Dendritic cell treated with granulocyte-macrophage colony-stimulating factor and Interleukin-4, amounts not matched to agents 40 ng/mL and 50 ng/mL, for 4 days (primary cell): ENCODE measurements at regions not wholly inside any gene's neighbourhood (a gene's known extent, or its start where the extent isn't known, plus 50 kb on each side); places are given as distances from the start of the nearest gene placed in this dataset.

Experiments used
- H3K27ac Mint-ChIP-seq: one replicate; pipeline ENCODE4 v1.8.0; 2022; ENCODE audit warnings: mild to moderate bottlenecking, mixed read lengths
- H3K27me3 Mint-ChIP-seq: one replicate; pipeline ENCODE4 v1.8.0; 2022; ENCODE audit warnings: mild to moderate bottlenecking, mixed read lengths
- H3K36me3 Mint-ChIP-seq: one replicate; pipeline ENCODE4 v1.8.0; 2022; ENCODE audit warnings: low read depth, mixed read lengths
- H3K4me1 Mint-ChIP-seq: one replicate; pipeline ENCODE4 v1.8.0; 2022; ENCODE audit warnings: low read depth, mixed read lengths
- H3K4me3 Mint-ChIP-seq: one replicate; pipeline ENCODE4 v1.8.0; 2022; ENCODE audit warnings: mild to moderate bottlenecking, moderate library complexity, mixed read lengths
- H3K9me3 Mint-ChIP-seq: one replicate; pipeline ENCODE4 v1.8.0; 2022; ENCODE audit warnings: mixed read lengths
- intact Hi-C: fragments of 100-400 bp; cut with micrococcal nuclease; formaldehyde crosslinking; loops from one replicate; pipeline ENCODE4 v1.15.0; 2022

DNA sequence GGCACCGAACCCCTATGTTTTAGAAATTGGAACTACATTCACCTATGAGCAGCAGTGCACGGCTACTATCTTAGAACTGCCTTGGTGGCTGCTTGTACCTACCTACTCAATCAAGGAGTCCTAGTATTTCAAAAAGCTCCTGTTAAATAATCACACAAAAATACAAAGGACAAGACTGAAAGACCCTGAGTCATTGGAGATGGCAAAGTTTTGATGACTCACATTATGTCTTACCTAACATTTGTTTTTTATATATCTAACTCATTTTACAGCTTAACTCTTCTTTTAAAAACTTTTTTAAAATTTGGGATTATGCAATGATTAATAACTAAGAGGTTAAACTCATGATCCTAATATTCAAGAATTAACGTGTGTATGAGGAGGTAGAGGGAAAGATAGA lies 1206.0 kb upstream of the TMPRSS15 start:
- Mint-ChIP-seq H3K4me3 (no peak overlapping the region), H3K36me3 (no peaks in the 10 kb centered on the region), H3K9me3 (peaks cover 7% of the 10 kb centered on the region), H3K27me3 (no peaks in the 10 kb centered on the region), H3K27ac (no peak overlapping the region), H3K4me1 (no peaks in the 10 kb centered on the region)
- intact Hi-C loops, result no loop called here

DNA sequence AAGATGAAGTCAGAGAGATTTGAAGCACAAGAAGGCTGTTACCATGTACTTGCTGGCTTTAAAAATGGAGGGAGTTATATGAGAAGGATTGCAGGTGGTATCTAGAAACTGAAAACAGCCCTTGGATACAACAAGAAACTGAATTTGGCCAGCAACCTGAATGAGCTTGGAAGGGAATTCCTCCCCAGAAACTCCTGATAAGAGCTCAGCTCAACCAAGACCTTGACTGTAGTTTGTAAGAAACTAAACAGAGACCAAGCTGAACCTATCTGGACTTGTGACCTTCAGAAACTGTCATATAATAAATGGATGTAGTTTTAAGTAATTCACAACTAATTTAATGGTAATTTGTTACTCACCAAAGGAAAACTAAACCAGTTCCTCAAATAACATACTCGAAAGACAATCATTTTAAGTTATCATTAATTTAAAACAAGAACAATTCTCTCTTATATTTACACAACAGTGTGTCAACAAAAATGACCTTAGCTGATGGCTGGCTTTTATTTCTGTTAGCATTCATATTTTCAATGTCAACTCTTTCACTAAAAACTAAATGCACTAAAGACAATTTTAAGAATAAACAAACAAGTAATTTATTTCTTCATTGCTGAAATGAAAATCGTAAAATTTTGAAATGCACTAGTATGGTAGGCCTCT lies 1218.4 kb upstream of the TMPRSS15 start:
- Mint-ChIP-seq H3K27me3 (no peaks in the 10 kb centered on the region), H3K36me3 (no peaks in the 10 kb centered on the region), H3K27ac (no peak overlapping the region), H3K4me3 (no peak overlapping the region), H3K4me1 (no peaks in the 10 kb centered on the region), H3K9me3 (peaks cover 12% of the 10 kb centered on the region)
- intact Hi-C loops, result no loop called here

DNA sequence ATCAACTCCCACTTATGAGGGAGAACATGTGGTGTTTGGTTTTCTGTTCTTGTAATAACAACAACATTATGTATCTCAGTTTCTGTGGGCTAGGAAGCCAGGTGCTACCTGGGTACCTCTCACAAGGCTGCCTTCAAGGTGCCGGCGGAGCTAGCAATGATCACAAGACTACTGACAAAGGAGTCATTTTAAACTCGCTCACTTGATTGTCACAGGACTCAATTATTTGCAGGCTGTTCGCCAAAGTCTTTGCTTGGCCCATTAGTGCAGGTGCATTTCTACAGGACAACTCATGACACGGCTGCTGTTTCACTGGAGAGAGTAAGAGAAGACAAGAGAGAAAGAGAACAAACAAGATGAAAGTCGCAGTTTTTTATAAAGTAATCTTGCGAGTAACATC lies 1237.4 kb upstream of the TMPRSS15 start:
- no peaks in the 10 kb centered on the region for H3K4me1 Mint-ChIP-seq
- no peak overlapping the region for H3K4me3 Mint-ChIP-seq
- peaks cover 8% of the 10 kb centered on the region for H3K9me3 Mint-ChIP-seq
- no peaks in the 10 kb centered on the region for H3K36me3 Mint-ChIP-seq
- no peaks in the 10 kb centered on the region for H3K27me3 Mint-ChIP-seq
- H3K27ac Mint-ChIP-seq, result no peak overlapping the region
- intact Hi-C loops, result no loop called here

DNA sequence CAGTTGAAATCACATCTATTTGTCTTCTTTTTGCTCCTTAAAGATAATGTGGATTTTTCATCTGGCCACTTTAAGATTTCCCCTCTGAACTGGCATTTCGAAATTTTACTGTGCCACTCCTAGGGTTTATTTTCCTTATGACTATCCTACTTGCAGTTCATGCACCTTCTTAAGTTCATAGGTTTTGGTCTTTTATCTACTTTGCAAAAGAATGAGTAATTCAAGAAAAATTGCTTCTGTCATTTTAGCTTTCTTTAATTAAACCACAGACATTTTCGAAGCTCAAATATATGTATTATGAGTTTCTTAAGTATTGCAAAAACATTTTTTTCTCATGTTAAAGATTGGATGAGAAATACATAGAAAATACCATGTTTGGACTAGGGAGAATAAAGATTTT lies 1244.8 kb upstream of the TMPRSS15 start:
- H3K36me3 Mint-ChIP-seq, result no peaks in the 10 kb centered on the region
- no peaks in the 10 kb centered on the region for H3K27me3 Mint-ChIP-seq
- no peak overlapping the region for H3K4me3 Mint-ChIP-seq
- no peaks in the 10 kb centered on the region for H3K4me1 Mint-ChIP-seq
- no peak overlapping the region for H3K27ac Mint-ChIP-seq
- intact Hi-C loops, result no loop called here
- peaks cover 9% of the 10 kb centered on the region for H3K9me3 Mint-ChIP-seq

DNA sequence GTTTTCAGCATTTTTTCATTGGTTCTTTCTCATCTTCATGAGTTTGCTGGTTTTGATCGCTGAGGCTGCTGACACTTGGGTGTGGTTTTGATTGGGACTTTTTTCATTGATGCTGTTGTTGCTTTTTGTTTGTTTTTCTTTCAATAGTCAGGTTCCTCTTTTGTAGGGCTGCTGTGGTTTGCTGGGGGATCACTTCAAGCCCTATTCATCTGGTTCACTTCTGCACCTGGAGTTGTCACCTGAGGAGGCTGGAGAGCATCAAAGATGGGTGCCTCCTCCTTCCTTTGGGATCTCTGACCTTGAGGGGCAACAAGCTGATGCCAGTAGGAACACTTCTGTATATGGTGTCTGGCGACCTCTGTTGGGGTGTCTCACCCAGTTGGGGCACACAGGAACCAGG lies 1279.9 kb upstream of the TMPRSS15 start:
- Mint-ChIP-seq H3K27me3 (no peaks in the 10 kb centered on the region), H3K36me3 (no peaks in the 10 kb centered on the region), H3K27ac (no peak overlapping the region), H3K4me3 (no peak overlapping the region), H3K9me3 (peaks cover 64% of the 10 kb centered on the region), H3K4me1 (no peaks in the 10 kb centered on the region)
- intact Hi-C loops, result no loop called here

DNA sequence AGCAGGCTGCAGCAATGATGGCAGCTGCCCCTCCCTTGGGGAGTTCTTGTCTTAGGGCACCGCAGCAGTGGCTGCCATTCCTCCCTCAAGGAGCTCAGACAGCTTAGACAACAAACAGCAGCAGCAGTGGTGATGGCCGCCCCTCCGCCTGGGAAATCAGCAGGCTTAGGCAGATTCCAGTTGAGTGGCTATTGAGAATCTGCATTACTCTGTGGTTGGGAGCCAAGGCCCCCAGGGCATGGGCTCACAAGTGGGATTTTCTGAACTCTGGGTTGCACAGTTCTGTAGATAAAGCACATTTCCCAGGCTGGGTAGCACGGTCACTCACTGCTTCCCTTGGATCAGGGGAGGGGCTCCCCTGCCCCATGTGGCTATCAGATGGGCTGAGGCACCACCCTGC lies 1280.7 kb upstream of the TMPRSS15 start:
- no peak overlapping the region for H3K4me3 Mint-ChIP-seq
- H3K4me1 Mint-ChIP-seq, result no peaks in the 10 kb centered on the region

DNA sequence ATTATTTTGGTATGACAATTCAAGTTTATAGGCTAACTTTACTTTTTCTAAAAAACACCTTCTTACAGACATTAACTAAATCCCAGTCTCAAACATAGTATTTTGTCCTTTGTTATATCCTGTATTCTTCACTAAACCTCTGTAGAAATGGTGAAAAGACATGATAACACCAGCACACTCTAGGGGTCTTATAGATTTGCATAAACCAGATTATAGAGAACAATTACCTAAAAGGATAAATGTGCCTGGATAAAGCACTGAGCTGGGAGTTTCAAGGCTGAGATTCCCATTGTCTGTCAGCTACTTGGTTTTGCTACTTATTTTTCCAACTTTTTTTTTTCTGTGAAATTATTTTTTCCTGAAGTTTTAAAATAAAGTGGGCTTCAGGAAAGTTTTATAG lies 1288.6 kb upstream of the TMPRSS15 start:
- no peaks in the 10 kb centered on the region for H3K4me1 Mint-ChIP-seq
- peaks cover 10% of the 10 kb centered on the region for H3K9me3 Mint-ChIP-seq
- no peak overlapping the region for H3K4me3 Mint-ChIP-seq
- H3K36me3 Mint-ChIP-seq, result no peaks in the 10 kb centered on the region
- H3K27me3 Mint-ChIP-seq, result no peaks in the 10 kb centered on the region
- intact Hi-C loops, result no loop called here
- no peak overlapping the region for H3K27ac Mint-ChIP-seq

More for the DNA sequence above, 1280.7 kb upstream of the TMPRSS15 start:
- intact Hi-C loops, result no loop called here
- no peaks in the 10 kb centered on the region for H3K27me3 Mint-ChIP-seq
- H3K9me3 Mint-ChIP-seq, result peaks cover 57% of the 10 kb centered on the region
- no peak overlapping the region for H3K27ac Mint-ChIP-seq
- H3K36me3 Mint-ChIP-seq, result no peaks in the 10 kb centered on the region

DNA sequence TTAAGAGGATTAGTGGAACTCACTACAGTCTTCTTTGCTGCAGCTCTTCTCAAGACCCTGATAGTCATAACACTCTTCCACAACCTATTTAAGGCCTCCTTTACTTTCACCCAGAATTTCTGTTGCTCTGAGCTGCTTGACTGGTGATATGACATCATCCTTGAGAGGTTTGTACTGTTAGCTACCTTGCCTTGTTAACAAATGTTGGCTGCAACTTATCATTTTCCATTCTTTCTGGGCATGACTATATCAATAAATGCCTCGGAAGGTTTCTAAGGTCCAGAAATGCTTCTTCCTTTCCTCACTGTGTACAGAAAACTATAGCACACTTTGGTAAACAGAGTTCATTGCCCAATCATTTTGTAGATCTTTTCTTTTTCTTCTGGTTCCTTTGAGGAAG lies 1292.2 kb upstream of the TMPRSS15 start:
- peaks cover 1% of the 10 kb centered on the region for H3K9me3 Mint-ChIP-seq
- no peak overlapping the region for H3K4me3 Mint-ChIP-seq
- intact Hi-C loops, result no loop called here
- no peaks in the 10 kb centered on the region for H3K27me3 Mint-ChIP-seq
- H3K36me3 Mint-ChIP-seq, result no peaks in the 10 kb centered on the region
- H3K4me1 Mint-ChIP-seq, result no peaks in the 10 kb centered on the region
- no peak overlapping the region for H3K27ac Mint-ChIP-seq

DNA sequence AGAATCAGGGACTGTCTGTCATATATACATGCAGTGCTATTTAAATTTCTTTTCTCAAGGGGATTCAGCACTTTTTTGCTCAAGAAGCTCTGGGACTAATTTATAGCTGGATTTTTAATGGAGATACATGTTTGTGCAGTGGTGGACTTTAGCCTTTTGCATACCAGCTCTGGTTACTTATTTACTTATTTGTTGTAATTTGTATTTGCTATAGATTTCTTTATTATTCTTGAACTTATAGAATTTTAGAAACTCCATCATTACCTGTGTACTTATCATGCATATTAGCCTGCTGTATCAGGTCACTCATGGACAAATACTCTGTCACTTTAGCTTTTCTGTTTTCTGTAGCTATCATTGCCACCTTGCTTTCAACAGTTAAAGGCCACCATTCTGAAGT lies 1296.9 kb upstream of the TMPRSS15 start:
- Mint-ChIP-seq H3K9me3 (peaks cover 24% of the 10 kb centered on the region), H3K4me3 (no peak overlapping the region), H3K4me1 (no peaks in the 10 kb centered on the region), H3K27me3 (no peaks in the 10 kb centered on the region), H3K27ac (no peak overlapping the region), H3K36me3 (no peaks in the 10 kb centered on the region)
- intact Hi-C loops, result no loop called here

DNA sequence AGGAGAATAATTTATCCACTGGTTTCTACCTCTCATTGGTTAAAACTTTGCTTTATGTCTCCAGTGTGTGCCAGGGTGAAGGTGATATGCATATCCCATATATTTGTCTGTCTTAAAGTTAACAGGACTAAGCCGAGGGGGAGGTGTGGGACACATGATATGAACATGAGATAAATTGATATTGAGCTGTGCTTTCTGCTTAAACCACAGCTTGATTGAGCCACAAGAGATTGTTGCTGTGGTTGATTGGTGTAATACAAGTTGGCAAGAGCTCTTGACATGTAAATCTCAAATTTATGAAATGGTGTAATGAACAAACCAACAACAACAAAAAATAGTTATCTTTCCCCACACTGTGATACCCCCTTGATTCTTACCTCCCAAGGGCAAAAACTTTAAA lies 1295.5 kb upstream of the NCAM2 start:
- H3K4me3 Mint-ChIP-seq, result no peak overlapping the region
- intact Hi-C loops, result no loop called here
- peaks cover 38% of the 10 kb centered on the region for H3K9me3 Mint-ChIP-seq
- H3K27me3 Mint-ChIP-seq, result no peaks in the 10 kb centered on the region
- no peaks in the 10 kb centered on the region for H3K36me3 Mint-ChIP-seq
- H3K27ac Mint-ChIP-seq, result no peak overlapping the region
- H3K4me1 Mint-ChIP-seq, result no peaks in the 10 kb centered on the region

DNA sequence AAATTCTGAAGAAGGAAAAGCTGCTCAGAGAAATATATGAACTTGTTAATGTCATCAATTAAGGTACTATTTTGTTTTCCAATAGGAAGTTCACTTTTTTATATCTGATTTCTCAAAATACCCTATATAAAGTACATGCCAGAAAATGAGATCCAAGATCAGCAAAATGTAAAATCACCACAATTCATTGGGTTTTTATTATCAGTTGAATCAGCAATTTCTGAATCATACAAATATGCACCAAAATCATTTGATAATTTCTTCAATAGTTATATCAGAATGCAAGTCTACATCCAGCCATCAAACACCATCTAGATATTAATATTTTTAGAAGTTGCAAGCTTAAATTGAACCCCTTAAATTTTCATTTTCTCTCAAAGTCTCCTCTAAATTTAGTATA lies 1293.4 kb upstream of the NCAM2 start:
- no peak overlapping the region for H3K27ac Mint-ChIP-seq
- intact Hi-C loops, result no loop called here

DNA sequence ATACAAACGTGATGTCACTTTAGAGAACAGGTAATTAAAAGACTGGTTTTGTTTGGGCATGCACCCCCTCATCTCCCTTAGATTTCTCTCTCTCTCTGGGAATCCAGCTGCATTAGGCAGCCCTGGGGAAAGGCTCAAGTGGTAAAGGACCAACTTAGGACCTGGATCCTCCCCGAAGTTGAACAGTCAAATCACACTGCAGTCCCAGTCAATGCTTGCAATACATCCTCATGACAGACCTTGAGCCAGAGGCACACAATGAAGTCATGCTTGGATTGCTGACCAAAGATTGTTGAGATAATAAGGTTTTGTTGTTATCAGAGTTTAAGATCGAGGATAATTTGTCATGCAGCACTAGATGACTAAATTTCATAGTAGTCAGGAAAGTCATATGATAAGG lies 1285.8 kb upstream of the NCAM2 start:
- Mint-ChIP-seq H3K27ac (no peak overlapping the region), H3K36me3 (no peaks in the 10 kb centered on the region), H3K27me3 (no peaks in the 10 kb centered on the region), H3K9me3 (peaks cover 59% of the 10 kb centered on the region), H3K4me3 (no peak overlapping the region), H3K4me1 (no peaks in the 10 kb centered on the region)
- intact Hi-C loops, result no loop called here

More for the DNA sequence above, 1293.4 kb upstream of the NCAM2 start:
- Mint-ChIP-seq H3K27me3 (no peaks in the 10 kb centered on the region), H3K4me1 (no peaks in the 10 kb centered on the region), H3K4me3 (no peak overlapping the region), H3K9me3 (peaks cover 51% of the 10 kb centered on the region), H3K36me3 (no peaks in the 10 kb centered on the region)

DNA sequence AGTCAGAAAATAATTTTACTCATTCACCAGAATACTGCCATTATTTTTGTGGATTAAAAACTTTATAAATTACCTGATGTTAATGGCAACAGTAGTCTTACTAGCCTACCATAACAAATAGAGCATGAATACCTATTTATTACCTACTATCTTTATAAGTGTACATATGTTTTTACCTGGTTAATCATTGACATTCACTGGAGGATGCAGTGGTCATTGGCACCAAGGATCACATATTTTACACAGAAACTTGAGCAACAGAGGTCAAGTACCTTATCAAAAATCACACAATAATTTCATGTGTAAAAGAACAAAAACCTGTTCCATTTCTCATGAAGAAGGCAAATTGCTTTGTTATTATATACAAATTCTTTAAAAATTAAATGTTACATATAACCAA lies 1284.9 kb upstream of the NCAM2 start:
- intact Hi-C loops, result no loop called here
- Mint-ChIP-seq H3K9me3 (peaks cover 51% of the 10 kb centered on the region), H3K27ac (no peak overlapping the region), H3K27me3 (no peaks in the 10 kb centered on the region), H3K4me3 (no peak overlapping the region), H3K36me3 (no peaks in the 10 kb centered on the region), H3K4me1 (no peaks in the 10 kb centered on the region)

DNA sequence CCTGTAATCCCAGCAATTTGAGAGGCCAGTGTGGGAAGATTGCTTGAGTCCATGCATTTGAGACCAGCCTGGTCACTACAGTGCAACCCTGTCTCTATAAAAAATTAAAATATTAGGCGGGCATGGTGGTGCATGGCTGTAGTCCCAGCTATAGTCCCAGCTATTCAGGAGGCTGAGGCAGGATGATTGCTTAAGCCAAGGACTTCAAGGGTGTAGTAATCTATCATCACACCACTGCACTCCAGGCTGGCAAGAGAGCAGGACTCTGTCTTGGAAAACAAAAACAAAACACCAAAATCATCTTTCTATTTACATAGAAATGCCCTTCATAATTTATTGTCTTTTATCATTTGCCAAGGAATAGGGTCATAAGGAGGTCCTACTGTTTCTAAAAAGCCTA lies 1274.1 kb upstream of the NCAM2 start:
- H3K4me3 Mint-ChIP-seq, result no peak overlapping the region
- intact Hi-C loops, result no loop called here
- H3K4me1 Mint-ChIP-seq, result no peaks in the 10 kb centered on the region
- H3K36me3 Mint-ChIP-seq, result no peaks in the 10 kb centered on the region
- no peaks in the 10 kb centered on the region for H3K27me3 Mint-ChIP-seq
- H3K9me3 Mint-ChIP-seq, result no peaks in the 10 kb centered on the region
- H3K27ac Mint-ChIP-seq, result no peak overlapping the region

DNA sequence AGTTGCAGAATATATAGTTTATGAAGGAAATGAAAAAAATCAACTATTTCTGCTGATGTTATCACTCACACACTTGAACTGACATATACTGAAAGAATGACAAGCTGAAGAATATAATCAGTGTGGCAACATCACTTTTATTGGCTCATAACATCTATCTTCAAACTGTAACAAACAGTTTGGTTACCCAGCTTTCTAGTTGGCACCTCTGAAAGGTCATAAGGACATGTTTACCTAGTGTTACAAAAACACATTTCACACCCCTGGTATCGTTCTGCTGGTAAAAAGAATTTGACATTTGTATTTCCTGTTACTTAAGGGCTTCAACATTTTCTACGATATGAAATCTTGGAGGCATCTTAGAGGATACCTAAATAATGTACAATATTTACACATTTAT lies 1267.0 kb upstream of the NCAM2 start:
- intact Hi-C loops, result no loop called here
- no peaks in the 10 kb centered on the region for H3K4me1 Mint-ChIP-seq
- H3K27ac Mint-ChIP-seq, result no peak overlapping the region
- H3K27me3 Mint-ChIP-seq, result no peaks in the 10 kb centered on the region
- H3K4me3 Mint-ChIP-seq, result no peak overlapping the region
- H3K36me3 Mint-ChIP-seq, result no peaks in the 10 kb centered on the region
- H3K9me3 Mint-ChIP-seq, result peaks cover 22% of the 10 kb centered on the region
